CD4-positive, CD25-positive, alpha-beta regulatory T cell (primary cell): ENCODE measurements at regions not wholly inside any gene's neighbourhood (a gene's known extent, or its start where the extent isn't known, plus 50 kb on each side); places are given as distances from the start of the nearest gene placed in this dataset.

Experiments used
- ATAC-seq, 2 donors: fragments of 150-1000 bp; cut with Tn5 transposase; one replicate each; pipeline ENCODE4 v1.10.0; 2021; ENCODE audit warnings: low read depth in 2 of 2, moderate number of reproducible peaks in 2 of 2, moderate library complexity in 1 of 2
- DNase-seq, 3 donors: peaks; one replicate each; pipeline versions ENCODE4 v3.0.0 to v3.0.0-alpha.2; 2012 to 2022; ENCODE audit warnings: mixed read lengths in 1 of 3
- H3K27ac ChIP-seq: one replicate; pipeline ENCODE4 v1.7.0; 2013; ENCODE audit warnings: mild to moderate bottlenecking, low read length; ENCODE audit not compliant: insufficient read depth, poor library complexity, severe bottlenecking
- H3K27me3 ChIP-seq: one replicate; pipeline ENCODE4 v1.7.0; 2013; ENCODE audit warnings: low read length; ENCODE audit not compliant: control insufficient read depth, insufficient read depth
- H3K36me3 ChIP-seq: one replicate; pipeline ENCODE4 v1.7.0; 2013; ENCODE audit warnings: mild to moderate bottlenecking, low read length, moderate library complexity; ENCODE audit not compliant: control insufficient read depth, insufficient read depth
- H3K4me1 ChIP-seq: 2 replicates; pipeline ENCODE4 v1.7.0; 2013; ENCODE audit warnings: mild to moderate bottlenecking, low read length; ENCODE audit not compliant: insufficient read depth, control insufficient read depth, poor library complexity, severe bottlenecking
- H3K4me3 ChIP-seq: one replicate; pipeline ENCODE4 v1.7.0; 2013; ENCODE audit warnings: low read depth, mild to moderate bottlenecking, low read length, moderate library complexity
- H3K9me3 ChIP-seq, 2 experiments: 1 replicate in 1 of 2; 2 replicates in 1 of 2; pipeline ENCODE4 v1.7.0; 2013; ENCODE audit warnings: low read length in 2 of 2, mild to moderate bottlenecking in 1 of 2, moderate library complexity in 1 of 2; ENCODE audit not compliant: control insufficient read depth in 2 of 2
- H3K27ac Mint-ChIP-seq, 3 donors: one replicate each; pipeline ENCODE4 v1.8.0; 2020 to 2022; ENCODE audit warnings: mild to moderate bottlenecking in 3 of 3, mixed read lengths in 3 of 3, moderate library complexity in 2 of 3
- H3K27me3 Mint-ChIP-seq: one replicate; pipeline ENCODE4 v1.8.0; 2022; ENCODE audit warnings: mild to moderate bottlenecking, mixed read lengths
- H3K36me3 Mint-ChIP-seq: one replicate; pipeline ENCODE4 v1.8.0; 2020; ENCODE audit warnings: mixed read lengths
- H3K4me1 Mint-ChIP-seq, 4 donors: one replicate each; pipeline ENCODE4 v1.8.0; 2020 to 2022; ENCODE audit warnings: mixed read lengths in 4 of 4, mild to moderate bottlenecking in 1 of 4
- H3K4me3 Mint-ChIP-seq, 4 donors: one replicate each; pipeline ENCODE4 v1.8.0; 2020 to 2022; ENCODE audit warnings: mild to moderate bottlenecking in 4 of 4, mixed read lengths in 4 of 4, moderate library complexity in 3 of 4
- H3K9me3 Mint-ChIP-seq, 7 donors: one replicate each; pipeline ENCODE4 v1.8.0; 2020 to 2022; ENCODE audit warnings: mixed read lengths in 7 of 7, mild to moderate bottlenecking in 3 of 7, moderate library complexity in 2 of 7

DNA sequence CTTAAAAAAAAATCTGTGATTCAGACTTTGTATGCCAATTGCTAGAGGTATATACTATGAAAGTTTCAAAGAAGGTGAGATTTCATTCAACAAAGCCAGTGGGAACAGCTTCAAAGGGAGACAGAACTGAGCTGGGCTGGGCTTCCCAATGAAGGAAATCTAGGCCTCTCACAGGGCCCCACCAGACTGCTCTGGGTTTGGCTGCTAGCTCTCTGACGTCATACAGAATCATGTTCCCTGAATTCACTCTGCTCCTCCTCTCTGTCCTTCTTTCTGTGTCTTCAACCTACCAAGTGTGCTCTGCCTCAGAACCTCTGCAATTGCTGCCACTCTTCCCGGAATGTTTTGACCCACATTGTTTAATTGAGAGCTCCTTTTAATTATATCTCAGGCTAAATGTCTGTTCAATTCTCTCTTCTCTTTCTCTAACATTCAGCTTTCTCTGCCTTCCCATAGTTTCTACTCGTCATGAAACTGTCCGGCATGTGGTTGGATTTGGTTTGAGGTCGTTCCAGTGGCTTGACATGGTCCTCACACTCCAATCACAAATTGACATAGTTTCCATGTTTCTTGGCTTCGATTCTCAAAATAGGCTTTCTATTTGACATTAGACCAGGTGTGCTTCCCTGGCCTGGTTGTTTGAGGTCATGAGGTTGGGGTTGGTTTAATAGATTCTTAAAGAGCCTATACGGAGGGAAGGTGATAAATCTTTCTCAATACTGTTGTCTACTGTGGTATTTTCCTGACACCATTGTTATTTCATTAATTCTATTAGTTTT is 282.1 kb upstream of the EMCN start:
- no peak for DNase-seq
- peaks cover 0 to 1% (median 0%) of the 10 kb centered on the region in 7 donors for H3K9me3 Mint-ChIP-seq
- no peak overlapping the region for H3K27ac Mint-ChIP-seq
- no peaks in the 10 kb centered on the region for H3K36me3 ChIP-seq
- no peaks in the 10 kb centered on the region for H3K9me3 ChIP-seq
- no peak for ATAC-seq
- H3K27me3 Mint-ChIP-seq: no peaks in the 10 kb centered on the region
- no peaks in the 10 kb centered on the region for H3K4me1 ChIP-seq
- H3K4me3 Mint-ChIP-seq: no peak overlapping the region
- H3K36me3 Mint-ChIP-seq: no peaks in the 10 kb centered on the region
- H3K27me3 ChIP-seq: no peaks in the 10 kb centered on the region
- no peaks in the 10 kb centered on the region for H3K4me1 Mint-ChIP-seq
- no peak overlapping the region for H3K27ac ChIP-seq
- H3K4me3 ChIP-seq: no peak overlapping the region

DNA sequence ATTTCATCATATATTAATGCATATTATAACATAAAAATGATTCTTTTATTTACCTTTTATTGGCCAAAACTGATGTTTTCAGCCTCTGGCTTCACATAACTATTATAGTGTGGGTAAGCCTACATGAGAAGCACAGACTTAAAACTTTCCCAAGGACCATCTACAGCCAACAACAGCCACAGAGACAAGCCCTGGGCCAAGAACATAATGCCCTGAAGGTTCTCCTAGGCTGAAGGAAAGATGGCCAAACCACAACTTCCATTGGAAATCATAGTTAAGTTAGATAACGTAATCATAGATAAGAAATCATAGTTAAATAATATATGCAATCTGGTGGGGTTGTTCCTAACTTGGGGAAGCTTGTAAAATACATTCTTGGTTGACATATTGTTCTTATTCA is 280.0 kb upstream of the EMCN start:
- peaks cover 0 to 1% (median 0%) of the 10 kb centered on the region in 7 donors for H3K9me3 Mint-ChIP-seq
- peaks cover 6% of the 10 kb centered on the region for H3K27me3 Mint-ChIP-seq

DNA sequence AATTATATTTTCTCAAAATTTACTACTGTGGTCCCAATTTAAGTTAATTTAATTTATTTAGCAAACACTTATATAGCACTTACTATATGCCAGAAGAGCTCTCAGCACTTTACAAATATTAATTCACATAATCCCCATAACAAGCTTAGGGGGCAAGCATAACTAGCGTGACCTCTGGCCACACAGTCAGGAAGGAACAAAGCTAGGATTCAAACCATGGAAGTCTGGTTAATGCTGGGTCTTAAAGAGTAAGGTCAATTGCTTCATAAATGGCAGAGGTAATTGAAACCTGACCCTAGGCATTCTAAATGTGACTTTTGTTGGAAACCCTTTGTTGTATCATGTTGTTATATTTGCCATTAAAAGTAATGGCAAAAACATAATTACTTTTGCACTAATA is 279.5 kb upstream of the EMCN start:
- H3K27ac ChIP-seq: no peak overlapping the region

More for the DNA sequence above, 280.0 kb upstream of the EMCN start:
- H3K36me3 ChIP-seq: no peaks in the 10 kb centered on the region
- no peak overlapping the region for H3K4me3 ChIP-seq
- no peak overlapping the region for H3K27ac ChIP-seq
- H3K9me3 ChIP-seq: no peaks in the 10 kb centered on the region
- ATAC-seq: no peak
- no peaks in the 10 kb centered on the region for H3K4me1 ChIP-seq
- no peak for DNase-seq
- Mint-ChIP-seq H3K36me3 (no peaks in the 10 kb centered on the region), H3K4me3 (no peak overlapping the region), H3K4me1 (no peaks in the 10 kb centered on the region), H3K27ac (no peak overlapping the region)
- no peaks in the 10 kb centered on the region for H3K27me3 ChIP-seq

DNA sequence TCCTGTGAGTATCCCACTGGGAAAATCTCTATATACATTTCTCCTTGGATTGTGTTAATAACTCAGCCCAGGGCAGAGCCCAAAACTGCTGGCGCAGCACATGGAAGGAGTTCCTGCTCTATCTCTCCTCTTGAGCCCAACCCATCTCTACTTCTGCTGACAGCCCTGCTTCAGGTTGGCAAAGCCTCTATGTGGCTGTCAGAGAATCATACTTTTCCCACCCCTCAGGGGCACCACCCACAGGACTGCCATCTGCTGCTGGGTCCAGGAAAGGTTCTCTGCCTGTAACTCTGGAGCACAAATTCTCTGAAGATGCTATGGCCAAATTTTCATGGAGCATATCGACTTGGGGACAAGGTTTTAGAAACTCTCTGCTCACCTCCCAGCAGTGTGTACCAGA is 278.5 kb upstream of the EMCN start:
- no peak overlapping the region for H3K4me3 ChIP-seq
- Mint-ChIP-seq H3K36me3 (no peaks in the 10 kb centered on the region), H3K4me3 (no peak overlapping the region), H3K4me1 (no peaks in the 10 kb centered on the region), H3K9me3 (peaks cover 0 to 1% (median 0%) of the 10 kb centered on the region in 7 donors), H3K27ac (no peak overlapping the region), H3K27me3 (peaks cover 6% of the 10 kb centered on the region)
- H3K9me3 ChIP-seq: no peaks in the 10 kb centered on the region
- no peaks in the 10 kb centered on the region for H3K36me3 ChIP-seq
- no peak overlapping the region for H3K27ac ChIP-seq
- ATAC-seq (no peak), DNase-seq (no peak)
- no peaks in the 10 kb centered on the region for H3K4me1 ChIP-seq
- no peaks in the 10 kb centered on the region for H3K27me3 ChIP-seq

More for the DNA sequence above, 279.5 kb upstream of the EMCN start:
- Histone ChIP-seq H3K4me1 (no peaks in the 10 kb centered on the region), H3K27me3 (no peaks in the 10 kb centered on the region), H3K9me3 (no peaks in the 10 kb centered on the region), H3K36me3 (no peaks in the 10 kb centered on the region), H3K4me3 (no peak overlapping the region)
- Mint-ChIP-seq H3K9me3 (peaks cover 0 to 1% (median 0%) of the 10 kb centered on the region in 7 donors), H3K36me3 (no peaks in the 10 kb centered on the region), H3K4me3 (no peak overlapping the region), H3K4me1 (no peaks in the 10 kb centered on the region), H3K27me3 (peaks cover 6% of the 10 kb centered on the region), H3K27ac (no peak overlapping the region)
- ATAC-seq (no peak), DNase-seq (no peak)

DNA sequence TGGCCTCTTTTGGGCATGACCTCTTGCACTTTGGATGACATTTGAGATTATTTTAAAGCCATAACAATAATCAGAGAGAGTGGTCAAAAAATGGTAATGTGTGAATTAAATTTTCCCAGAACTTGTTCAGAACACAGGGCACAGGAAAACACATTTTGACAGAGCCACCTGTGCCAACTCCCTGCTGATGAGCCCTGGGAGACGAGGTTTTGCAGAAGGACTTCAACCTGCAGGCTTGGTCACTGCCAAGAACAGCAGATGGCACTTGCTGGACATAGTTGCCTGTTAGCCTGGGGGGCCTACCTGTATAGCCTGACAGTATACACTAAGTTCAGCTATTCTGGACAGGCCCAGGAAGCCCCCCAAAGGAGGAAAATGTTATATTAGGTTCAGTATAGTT is 277.8 kb upstream of the EMCN start:
- Mint-ChIP-seq H3K9me3 (peaks cover 0 to 1% (median 0%) of the 10 kb centered on the region in 7 donors), H3K27ac (no peak overlapping the region)
- no peaks in the 10 kb centered on the region for H3K27me3 ChIP-seq

DNA sequence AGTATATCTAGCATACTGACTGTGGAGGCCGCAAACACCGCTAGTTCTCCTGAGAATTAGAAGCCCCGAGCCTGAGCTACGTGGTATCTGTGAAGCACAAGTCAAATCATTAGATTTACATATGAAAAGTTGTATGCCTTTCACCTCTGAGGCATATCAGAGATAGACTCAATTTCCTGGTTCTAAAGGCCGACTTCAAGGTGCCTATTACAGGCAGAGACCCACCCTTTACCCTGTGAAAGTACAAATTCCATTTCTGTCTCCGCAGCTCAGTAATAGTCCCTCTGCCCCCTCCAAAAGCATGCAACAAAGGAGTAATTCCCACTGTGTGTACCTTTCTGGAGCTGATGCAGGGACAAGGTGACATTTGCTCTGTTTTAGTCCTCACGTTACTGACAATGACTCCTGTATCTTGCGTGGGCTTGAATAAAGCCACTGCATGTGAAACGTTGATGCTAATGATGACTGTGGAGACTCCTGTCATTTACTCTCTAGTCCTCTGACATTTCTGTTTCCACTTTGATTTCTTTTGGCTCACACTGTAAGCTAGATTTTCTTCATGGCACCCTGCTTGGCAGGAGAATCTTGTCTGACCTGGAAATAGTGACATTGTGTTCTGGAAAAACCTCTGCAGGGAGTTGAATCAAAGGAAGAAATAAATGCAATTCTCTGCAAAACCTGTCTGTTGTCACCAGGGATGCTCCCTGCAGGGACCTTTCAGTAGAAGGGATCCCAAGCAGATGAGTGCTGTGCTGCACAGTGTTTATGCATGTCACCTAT is 273.2 kb upstream of the EMCN start:
- ATAC-seq (no peak), DNase-seq (no peak)
- no peak overlapping the region for H3K4me3 Mint-ChIP-seq
- H3K27ac Mint-ChIP-seq: no peak overlapping the region
- peaks cover 0 to 3% (median 0%) of the 10 kb centered on the region in 7 donors for H3K9me3 Mint-ChIP-seq
- Histone ChIP-seq H3K4me1 (no peaks in the 10 kb centered on the region), H3K9me3 (no peaks in the 10 kb centered on the region), H3K27ac (no peak overlapping the region), H3K36me3 (no peaks in the 10 kb centered on the region), H3K4me3 (no peak overlapping the region), H3K27me3 (peaks cover 2% of the 10 kb centered on the region)
- peaks cover 19% of the 10 kb centered on the region for H3K27me3 Mint-ChIP-seq
- no peaks in the 10 kb centered on the region for H3K4me1 Mint-ChIP-seq
- H3K36me3 Mint-ChIP-seq: no peaks in the 10 kb centered on the region

More for the DNA sequence above, 277.8 kb upstream of the EMCN start:
- H3K4me1 ChIP-seq: no peaks in the 10 kb centered on the region
- no peak overlapping the region for H3K4me3 ChIP-seq
- no peaks in the 10 kb centered on the region for H3K36me3 Mint-ChIP-seq
- no peaks in the 10 kb centered on the region for H3K9me3 ChIP-seq
- no peak overlapping the region for H3K4me3 Mint-ChIP-seq
- no peak for ATAC-seq
- no peaks in the 10 kb centered on the region for H3K4me1 Mint-ChIP-seq
- no peak for DNase-seq
- no peaks in the 10 kb centered on the region for H3K36me3 ChIP-seq
- peaks cover 7% of the 10 kb centered on the region for H3K27me3 Mint-ChIP-seq
- no peak overlapping the region for H3K27ac ChIP-seq

DNA sequence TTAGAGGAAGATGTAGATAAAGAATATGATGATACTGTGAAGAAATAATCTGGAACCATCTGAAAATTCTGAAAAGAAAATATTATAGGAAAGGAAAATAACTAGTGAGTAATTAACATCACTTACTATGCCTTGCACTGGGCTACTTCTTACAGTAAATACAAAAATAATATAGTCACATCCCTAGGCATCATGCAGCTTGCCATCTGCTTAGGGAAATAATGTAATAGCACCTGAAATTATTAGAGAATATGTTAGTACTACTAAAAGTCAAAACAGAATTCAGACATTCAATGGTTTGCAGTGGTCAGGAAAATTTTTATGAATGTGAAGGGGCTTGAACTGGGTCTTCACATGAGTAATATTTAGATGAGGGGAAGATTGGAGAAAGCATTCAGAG is 272.2 kb upstream of the EMCN start:
- H3K4me3 Mint-ChIP-seq: no peak overlapping the region
- Histone ChIP-seq H3K27ac (no peak overlapping the region), H3K27me3 (peaks cover 2% of the 10 kb centered on the region), H3K4me1 (no peaks in the 10 kb centered on the region), H3K4me3 (no peak overlapping the region), H3K36me3 (no peaks in the 10 kb centered on the region), H3K9me3 (no peaks in the 10 kb centered on the region)
- DNase-seq (no peak), ATAC-seq (no peak)
- peaks cover 0 to 3% (median 0%) of the 10 kb centered on the region in 7 donors for H3K9me3 Mint-ChIP-seq
- H3K27ac Mint-ChIP-seq: no peak overlapping the region
- H3K36me3 Mint-ChIP-seq: no peaks in the 10 kb centered on the region
- H3K4me1 Mint-ChIP-seq: no peaks in the 10 kb centered on the region
- peaks cover 19% of the 10 kb centered on the region for H3K27me3 Mint-ChIP-seq
